Esophagus squamous epithelium (tissue), 5 donors: ENCODE measurements at regions not wholly inside any gene's neighbourhood (a gene's known extent, or its start where the extent isn't known, plus 50 kb on each side); places are given as distances from the start of the nearest gene placed in this dataset.

Source experiments
- DNase-seq: peaks from one replicate; lab custom pipeline; 2025; lab: John Stamatoyannopoulos, UW
- H3K27ac ChIP-seq, 4 donors: fragments of 200-600 bp; sonication (generic); one replicate each; pipeline ENCODE4 v1.5.1; 2016 to 2019; ENCODE audit warnings: mild to moderate bottlenecking in 1 of 4
- H3K27me3 ChIP-seq, 4 donors: fragments of 200-600 bp; sonication (generic); 1 replicate in 3 of 4; 2 replicates in 1 of 4; pipeline versions ENCODE4 v1.5.1 to v1.6.0; 2017 to 2021; ENCODE audit warnings: antibody characterized with exemption in 1 of 4
- H3K36me3 ChIP-seq, 3 donors: fragments of 200-600 bp; sonication (generic); one replicate each; pipeline ENCODE4 v1.5.1; 2016 to 2019
- H3K4me1 ChIP-seq, 3 donors: fragments of 200-600 bp; sonication (generic); one replicate each; pipeline ENCODE4 v1.5.1; 2017 to 2019
- H3K4me3 ChIP-seq, 4 donors: fragments of 200-600 bp; sonication (generic); 1 replicate in 3 of 4; 2 replicates in 1 of 4; pipeline ENCODE4 v1.5.1; 2016 to 2019; ENCODE audit warnings: mild to moderate bottlenecking in 2 of 4, moderate library complexity in 1 of 4
- H3K9me3 ChIP-seq, 3 donors: fragments of 200-600 bp; sonication (generic); one replicate each; pipeline ENCODE4 v1.5.1; 2016 to 2019
- POLR2A ChIP-seq, 4 donors: fragments of 450-650 bp; IDR thresholded peaks; one replicate each; pipeline ENCODE4 v1.6.1; 2017; ENCODE audit warnings: antibody characterized with exemption in 4 of 4, mild to moderate bottlenecking in 4 of 4, moderate library complexity in 3 of 4
- WGBS, 2 donors: methylation state at CpG; one replicate each; pipeline ENCODE4 v1.1.5; 2018; 5-methylcytosine and 5-hydroxymethylcytosine counted together
- intact Hi-C: fragments of 100-400 bp; cut with DNase I; formaldehyde crosslinking; loops from one replicate; pipeline ENCODE4 v1.15.0; 2022
- TF ChIP-seq, protein P1 (sequence below), 6 experiments: fragments of 450-650 bp in 4 of 6; fragments of 200-600 bp in 2 of 6; sonication (generic) in 2 of 6; IDR thresholded peaks; one replicate each; pipeline ENCODE4 v1.5.1; 2016 to 2019; ENCODE audit warnings: antibody characterized with exemption in 6 of 6, mild to moderate bottlenecking in 4 of 6, moderate library complexity in 4 of 6
- donor health status: DM: yes; HTN: yes; CAD: no.

DNA sequence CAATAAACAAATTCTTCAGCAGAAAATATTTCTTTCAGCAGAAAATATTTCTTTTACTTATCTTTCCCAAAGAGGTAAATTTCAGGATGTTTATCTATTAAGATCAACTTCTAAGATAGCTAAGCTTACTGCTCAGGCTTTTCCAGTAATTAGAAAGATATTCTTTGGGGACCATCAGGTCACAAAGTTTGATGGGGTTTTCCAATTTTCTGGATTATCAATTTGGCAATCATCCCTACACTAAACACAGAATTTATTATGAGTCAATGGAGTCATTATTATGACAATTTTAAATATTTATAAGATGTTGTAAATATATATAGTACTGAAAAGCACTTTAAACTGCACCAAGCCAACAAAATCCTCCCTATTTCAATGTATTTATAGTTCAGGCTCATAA is 137.6 kb downstream of the AKAP11 start:
- no peak for DNase-seq
- H3K27ac ChIP-seq: no peak overlapping the region
- TF ChIP-seq POLR2A (IDR thresholded peaks at IDR 0.05): no peak
- TF ChIP-seq, protein P1, sequence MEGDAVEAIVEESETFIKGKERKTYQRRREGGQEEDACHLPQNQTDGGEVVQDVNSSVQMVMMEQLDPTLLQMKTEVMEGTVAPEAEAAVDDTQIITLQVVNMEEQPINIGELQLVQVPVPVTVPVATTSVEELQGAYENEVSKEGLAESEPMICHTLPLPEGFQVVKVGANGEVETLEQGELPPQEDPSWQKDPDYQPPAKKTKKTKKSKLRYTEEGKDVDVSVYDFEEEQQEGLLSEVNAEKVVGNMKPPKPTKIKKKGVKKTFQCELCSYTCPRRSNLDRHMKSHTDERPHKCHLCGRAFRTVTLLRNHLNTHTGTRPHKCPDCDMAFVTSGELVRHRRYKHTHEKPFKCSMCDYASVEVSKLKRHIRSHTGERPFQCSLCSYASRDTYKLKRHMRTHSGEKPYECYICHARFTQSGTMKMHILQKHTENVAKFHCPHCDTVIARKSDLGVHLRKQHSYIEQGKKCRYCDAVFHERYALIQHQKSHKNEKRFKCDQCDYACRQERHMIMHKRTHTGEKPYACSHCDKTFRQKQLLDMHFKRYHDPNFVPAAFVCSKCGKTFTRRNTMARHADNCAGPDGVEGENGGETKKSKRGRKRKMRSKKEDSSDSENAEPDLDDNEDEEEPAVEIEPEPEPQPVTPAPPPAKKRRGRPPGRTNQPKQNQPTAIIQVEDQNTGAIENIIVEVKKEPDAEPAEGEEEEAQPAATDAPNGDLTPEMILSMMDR (IDR thresholded peaks at IDR 0.05): no peak
- H3K4me1 ChIP-seq: peaks cover 0 to 6% (median 6%) of the 10 kb centered on the region in 3 donors
- no peaks in the 10 kb centered on the region for H3K9me3 ChIP-seq
- H3K27me3 ChIP-seq: no peaks in the 10 kb centered on the region
- intact Hi-C loops: no loop called here
- H3K4me3 ChIP-seq: no peak overlapping the region
- H3K36me3 ChIP-seq: no peaks in the 10 kb centered on the region

DNA sequence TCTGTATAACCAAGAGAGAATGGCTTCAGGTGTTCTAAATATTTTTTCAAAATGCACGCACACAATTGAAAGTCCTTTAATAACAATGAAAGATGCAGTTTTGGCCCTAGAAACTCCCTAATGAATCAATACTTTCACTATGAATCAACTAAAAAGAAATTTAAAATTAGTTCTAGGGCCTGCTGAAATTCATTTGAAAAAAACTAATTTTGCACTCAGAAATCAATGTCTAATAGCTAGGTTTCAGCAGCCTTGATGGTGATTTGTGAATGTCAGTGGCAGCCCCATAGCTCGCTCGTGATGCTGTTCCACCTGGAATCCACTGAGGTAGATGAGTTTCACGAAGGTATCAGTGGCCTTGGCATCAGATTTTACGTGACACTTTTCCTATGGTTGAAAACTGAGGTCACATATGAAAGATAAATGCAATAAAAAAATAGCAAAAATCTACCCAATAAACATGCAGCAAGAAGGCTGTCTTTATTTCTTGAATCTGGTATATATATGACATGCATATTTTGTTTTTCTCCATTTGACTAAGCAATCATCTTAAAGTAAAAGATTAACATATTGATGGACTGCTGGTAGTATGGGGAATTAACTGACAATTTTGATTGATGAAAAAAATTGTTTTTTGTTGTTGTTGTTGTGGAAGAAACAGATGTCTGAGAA is 141.0 kb downstream of the AKAP11 start:
- Histone ChIP-seq H3K27me3 (no peaks in the 10 kb centered on the region), H3K27ac (no peak overlapping the region), H3K4me1 (no peaks in the 10 kb centered on the region), H3K4me3 (no peak overlapping the region), H3K9me3 (no peaks in the 10 kb centered on the region), H3K36me3 (no peaks in the 10 kb centered on the region)
- TF ChIP-seq, protein P1 (IDR thresholded peaks at IDR 0.05): no peak
- no peak for TF ChIP-seq POLR2A (IDR thresholded peaks at IDR 0.05)
- intact Hi-C loops: no loop called here
- WGBS, 2 donors: 82 to 84% methylated on average over 5 of the region's 5 CpGs
- no peak for DNase-seq

DNA sequence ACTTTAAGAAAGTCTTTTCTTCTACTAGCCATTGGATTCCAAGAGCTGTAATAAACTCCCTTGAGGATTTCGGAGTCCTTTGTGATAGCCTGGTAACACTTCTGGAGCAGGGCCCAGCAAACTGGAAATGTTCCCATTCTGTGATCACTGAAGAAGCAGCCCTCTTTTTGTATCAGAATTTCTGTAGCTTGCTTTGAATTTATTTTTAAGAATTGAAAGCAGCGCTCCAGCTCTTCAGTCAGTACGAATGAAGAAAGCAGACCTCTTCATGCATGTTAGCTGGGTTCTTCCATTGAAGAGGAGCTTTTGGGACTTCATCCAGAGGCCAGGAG is 141.5 kb downstream of the AKAP11 start:
- intact Hi-C loops: no loop called here
- Histone ChIP-seq H3K36me3 (no peaks in the 10 kb centered on the region), H3K4me3 (no peak overlapping the region), H3K27ac (no peak overlapping the region), H3K27me3 (no peaks in the 10 kb centered on the region), H3K4me1 (no peaks in the 10 kb centered on the region), H3K9me3 (no peaks in the 10 kb centered on the region)
- TF ChIP-seq, protein P1 (IDR thresholded peaks at IDR 0.05): no peak
- no peak for TF ChIP-seq POLR2A (IDR thresholded peaks at IDR 0.05)
- WGBS, 2 donors: 65 to 76% methylated on average over 3 of the region's 3 CpGs
- DNase-seq: no peak

DNA sequence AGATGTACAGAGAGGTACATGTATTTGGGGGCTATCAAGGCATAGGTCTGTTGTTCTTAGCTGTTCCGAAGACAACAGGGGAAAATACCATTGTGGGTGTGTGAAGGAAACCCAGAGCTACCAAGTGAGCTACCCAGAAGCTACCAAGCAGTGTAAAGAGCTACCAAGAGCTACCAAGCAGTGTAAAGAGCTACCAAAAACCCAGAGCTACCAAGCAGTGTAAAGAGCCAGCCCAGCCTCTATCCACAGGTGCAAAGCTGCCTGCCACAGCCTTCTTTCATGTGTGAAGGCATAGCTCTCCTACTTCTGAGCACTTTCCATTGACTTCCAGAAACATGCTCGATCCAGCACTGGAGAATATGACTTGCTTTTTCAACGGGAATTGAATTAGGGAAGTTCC is 145.7 kb downstream of the AKAP11 start:
- no peak for DNase-seq
- no peaks in the 10 kb centered on the region for H3K9me3 ChIP-seq
- no peak overlapping the region for H3K4me3 ChIP-seq
- H3K27me3 ChIP-seq: no peaks in the 10 kb centered on the region
- H3K4me1 ChIP-seq: no peaks in the 10 kb centered on the region
- no peak for TF ChIP-seq POLR2A (IDR thresholded peaks at IDR 0.05)
- TF ChIP-seq, protein P1 (IDR thresholded peaks at IDR 0.05): no peak
- no peak overlapping the region for H3K27ac ChIP-seq
- H3K36me3 ChIP-seq: no peaks in the 10 kb centered on the region
- 63 to 74% methylated on average over 3 of the region's 3 CpGs for WGBS, 2 donors
- intact Hi-C loops: no loop called here

DNA sequence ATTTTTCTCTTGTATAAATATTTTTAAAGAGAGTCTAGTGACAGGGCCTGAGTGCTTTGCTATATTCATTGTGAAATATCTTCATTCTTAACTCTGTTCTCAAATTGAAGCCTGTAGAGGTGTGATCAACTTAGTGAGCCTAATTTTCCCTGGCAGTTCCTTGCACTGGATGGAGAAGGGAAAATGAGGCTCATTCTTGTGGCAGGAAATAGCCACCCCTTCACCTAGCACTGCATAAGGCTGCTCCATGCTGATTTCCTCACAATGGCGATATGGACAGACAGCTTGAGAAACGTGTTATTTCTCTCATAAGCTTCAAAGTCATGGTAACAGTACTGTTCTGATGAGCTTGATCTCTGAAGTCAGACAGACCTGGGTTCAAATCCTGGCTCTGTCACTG is 146.2 kb downstream of the AKAP11 start:
- no peaks in the 10 kb centered on the region for H3K27me3 ChIP-seq
- H3K9me3 ChIP-seq: no peaks in the 10 kb centered on the region
- no peak for DNase-seq
- intact Hi-C loops: no loop called here
- no peaks in the 10 kb centered on the region for H3K4me1 ChIP-seq
- no peak overlapping the region for H3K27ac ChIP-seq
- 65 to 83% methylated on average over 2 of the region's 2 CpGs for WGBS, 2 donors
- TF ChIP-seq, protein P1 (IDR thresholded peaks at IDR 0.05): no peak
- no peak for TF ChIP-seq POLR2A (IDR thresholded peaks at IDR 0.05)
- no peak overlapping the region for H3K4me3 ChIP-seq
- no peaks in the 10 kb centered on the region for H3K36me3 ChIP-seq
